NCI-H2171 treated with DMSO at 0.1 percent for 48 hours (cell line): ENCODE measurements at regions not wholly inside any gene's neighbourhood (a gene's known extent, or its start where the extent isn't known, plus 50 kb on each side); places are given as distances from the start of the nearest gene placed in this dataset.
"Not testable (repeated sequence)": the region's sequence is repeated elsewhere in the genome, so short reads cannot be mapped to it uniquely, and the experiment has no call there.

ENCODE experiments used
- DNase-seq: peaks from one replicate; lab custom pipeline; 2025; lab: John Stamatoyannopoulos, UW

DNA sequence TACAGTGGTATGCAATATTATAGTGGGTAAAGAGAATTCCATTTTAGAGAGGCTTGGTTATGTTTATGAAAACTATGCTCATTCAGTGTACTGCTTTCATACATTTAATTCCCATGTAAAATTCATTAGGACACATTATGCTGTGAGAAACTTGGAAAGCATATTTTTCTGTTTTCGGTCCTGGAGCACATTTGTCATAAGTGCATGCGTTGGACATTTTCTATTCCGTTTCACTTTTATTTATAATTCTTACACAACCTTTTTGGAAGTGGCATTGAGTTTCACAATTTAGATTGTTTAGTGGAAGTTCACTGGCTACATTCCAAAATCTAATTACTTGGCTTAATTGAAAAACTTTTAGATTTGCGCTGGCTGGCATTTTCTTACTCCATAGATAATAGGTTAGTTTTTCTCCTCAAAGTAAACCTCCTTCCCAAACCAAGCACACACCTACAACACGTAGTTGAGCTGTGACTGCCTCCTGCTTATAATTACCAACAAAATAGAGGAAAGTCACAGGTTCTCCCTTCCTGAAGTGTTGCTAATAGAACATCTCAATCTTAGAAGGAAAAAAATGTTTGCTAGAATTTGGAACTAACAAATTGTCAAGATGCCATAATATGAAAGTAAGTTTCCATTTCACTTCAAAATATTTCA is 938.5 kb downstream of the TRHDE start:
- no peak for DNase-seq

GRCh38 chr12:73220951-73221350 is 948.8 kb downstream of the TRHDE start:
- DNase-seq: no peak

DNA sequence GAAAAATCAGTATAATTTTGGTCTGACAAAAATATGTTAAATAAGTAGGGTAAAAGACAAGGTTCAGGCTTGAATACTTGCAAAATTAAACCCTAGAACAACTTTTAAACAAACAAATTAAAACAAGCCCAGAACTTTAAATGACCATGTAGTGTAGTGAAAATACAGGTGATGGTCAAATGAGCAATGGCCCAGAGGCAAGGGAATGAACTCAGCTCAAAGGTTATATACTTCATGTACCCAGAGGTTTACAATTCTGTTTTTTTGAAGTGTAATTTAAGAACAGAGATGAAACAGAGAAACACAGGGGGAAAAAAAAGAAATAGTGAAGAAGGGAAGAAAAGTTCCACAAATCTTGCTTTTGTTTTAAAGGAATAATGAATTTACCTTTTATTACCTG is 949.2 kb downstream of the TRHDE start:
- no peak for DNase-seq

DNA sequence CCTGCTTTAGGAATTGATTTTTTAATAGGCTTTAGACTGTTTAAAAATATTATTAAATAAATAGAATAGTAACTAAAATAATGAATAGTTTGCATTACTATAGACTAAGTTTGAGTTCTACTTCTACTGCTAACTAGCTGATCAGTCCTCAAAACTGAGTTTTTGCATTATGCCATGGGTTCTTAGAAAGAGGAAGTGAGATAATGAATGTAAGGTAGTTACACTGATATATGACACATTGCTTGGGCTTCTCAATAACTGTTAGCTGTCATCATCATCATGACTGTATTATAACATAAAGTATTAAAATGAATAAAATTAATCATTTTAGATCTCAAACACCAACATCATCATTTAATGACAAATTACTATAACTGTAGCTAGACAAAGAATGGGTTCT is 949.7 kb downstream of the TRHDE start:
- DNase-seq: no peak

DNA sequence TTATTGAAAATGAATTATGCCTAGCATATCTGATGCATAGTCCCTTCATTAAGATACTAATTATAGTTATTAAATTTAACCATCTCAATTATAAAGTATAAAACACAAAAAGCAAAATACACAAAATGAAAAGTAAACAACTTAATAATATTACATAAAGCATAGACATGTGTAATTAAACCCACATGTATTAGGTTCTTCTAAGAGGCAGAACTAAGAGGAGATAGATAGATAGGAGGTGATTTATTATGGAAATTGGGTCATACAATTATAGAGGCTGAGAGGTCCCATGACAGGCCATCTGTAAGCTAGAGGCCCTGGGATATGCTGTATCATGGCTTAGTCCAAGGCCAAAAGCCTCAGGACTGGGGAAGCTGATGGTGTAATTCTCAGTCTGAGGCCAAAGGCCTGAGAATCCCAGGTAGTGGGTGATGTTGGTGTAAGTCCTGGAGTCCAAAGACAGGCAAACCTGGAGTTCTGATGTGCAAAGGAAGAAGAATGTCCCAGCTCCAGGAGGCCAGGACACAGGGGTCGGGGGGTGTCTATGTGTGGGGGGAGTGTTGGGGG is 953.3 kb downstream of the TRHDE start:
- DNase-seq: no peak

DNA sequence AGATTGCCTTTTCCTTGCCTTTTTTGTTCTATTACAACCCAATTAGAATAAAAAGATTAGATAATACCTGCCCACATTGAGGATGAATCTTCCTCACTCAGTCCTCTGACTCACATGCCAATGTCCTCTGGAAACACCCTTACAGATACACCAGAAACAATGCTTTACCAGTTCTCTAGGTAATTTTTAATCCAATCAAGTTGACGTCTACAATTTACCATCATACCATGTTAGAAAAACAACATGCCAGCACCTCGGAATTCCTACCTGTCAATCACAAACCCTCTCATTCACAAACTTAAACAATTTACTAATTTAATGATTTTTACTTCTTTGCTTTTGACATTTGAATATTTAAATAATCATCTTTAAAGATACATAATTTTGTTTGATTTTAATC is 953.8 kb downstream of the TRHDE start:
- no peak for DNase-seq

DNA sequence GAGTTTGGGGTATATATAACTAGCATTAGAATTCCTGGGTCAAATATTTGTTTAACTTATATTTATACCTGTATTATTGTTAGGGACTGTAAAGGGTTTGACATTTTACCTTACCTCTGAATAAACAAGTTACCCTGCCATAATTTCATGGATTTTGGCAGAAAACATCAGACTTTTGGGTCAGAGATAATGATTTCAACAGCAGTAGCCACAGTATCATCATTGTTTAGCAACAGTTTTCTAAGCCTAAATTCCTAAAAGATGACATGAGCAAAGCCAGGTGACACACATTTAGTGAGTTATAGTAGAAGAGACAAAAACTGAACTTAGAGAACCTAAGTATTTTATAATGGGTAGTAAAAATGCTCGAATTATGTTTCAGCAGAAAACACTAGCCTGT is 954.4 kb downstream of the TRHDE start:
- no peak for DNase-seq

GRCh38 chr12:73228828-73229227 is 956.7 kb downstream of the TRHDE start:
- not testable (repeated sequence) for DNase-seq

DNA sequence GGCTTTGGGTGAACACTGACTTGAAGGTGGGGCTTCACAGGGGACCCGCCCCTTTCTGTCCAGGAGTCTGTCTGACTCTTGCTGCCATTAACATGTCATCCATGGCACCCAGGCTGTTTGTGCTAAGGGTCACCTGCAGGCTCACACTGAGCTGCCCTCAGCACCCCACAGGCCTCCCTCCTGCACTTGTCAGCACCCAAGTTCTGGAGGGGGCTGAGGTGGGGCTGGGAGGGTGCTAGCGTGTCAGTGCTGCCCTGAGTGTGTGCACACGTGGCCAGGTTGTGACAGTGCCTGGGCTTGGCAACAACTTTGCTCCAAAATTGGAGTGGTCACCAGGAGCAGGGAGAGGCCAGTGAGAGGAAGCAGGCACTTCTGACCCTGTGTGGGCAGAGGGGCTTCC is 963.2 kb downstream of the TRHDE start:
- no peak for DNase-seq

DNA sequence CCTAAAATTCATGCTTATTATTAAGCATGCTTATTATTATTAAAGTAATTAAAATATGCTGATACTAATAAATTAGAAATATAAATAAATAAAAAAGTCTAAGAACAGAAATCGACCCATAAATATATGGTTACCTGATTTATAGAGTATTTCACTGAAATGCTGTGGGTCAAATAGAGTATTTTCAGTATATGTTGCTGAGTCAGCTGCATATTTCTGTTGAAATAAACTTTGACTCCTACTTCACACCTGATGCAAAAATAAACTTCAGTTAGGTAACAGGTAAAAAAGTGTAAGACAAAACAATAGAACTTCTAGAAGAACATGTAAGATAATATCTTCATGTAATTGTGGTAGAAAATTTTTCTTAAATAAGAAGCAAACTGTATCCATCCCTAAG is 967.9 kb downstream of the TRHDE start:
- DNase-seq: no peak

- DNase-seq: no peak
Measured at GRCh38 chr12:73262788-73263381, 990.7 kb downstream of the TRHDE start.

DNA sequence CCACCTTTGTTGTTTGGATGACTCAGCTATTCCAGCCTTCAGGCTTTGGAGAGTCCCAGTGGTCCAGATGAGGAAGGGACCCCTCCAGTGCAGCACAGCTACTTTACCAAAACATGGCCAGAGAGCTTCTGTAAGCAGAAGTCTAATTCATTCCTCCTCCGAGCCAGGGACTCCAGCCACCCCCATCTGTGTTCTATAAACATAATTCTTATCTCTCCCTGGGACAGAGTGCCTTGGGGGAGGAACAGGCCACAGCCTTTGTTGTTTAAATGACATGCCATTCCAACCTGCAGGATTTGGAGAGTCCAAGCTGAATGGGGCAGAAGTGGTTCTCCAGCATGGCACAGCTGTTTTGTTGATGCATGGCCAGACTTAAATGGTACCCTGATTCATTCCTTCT is 994.0 kb downstream of the TRHDE start:
- DNase-seq: no peak

DNA sequence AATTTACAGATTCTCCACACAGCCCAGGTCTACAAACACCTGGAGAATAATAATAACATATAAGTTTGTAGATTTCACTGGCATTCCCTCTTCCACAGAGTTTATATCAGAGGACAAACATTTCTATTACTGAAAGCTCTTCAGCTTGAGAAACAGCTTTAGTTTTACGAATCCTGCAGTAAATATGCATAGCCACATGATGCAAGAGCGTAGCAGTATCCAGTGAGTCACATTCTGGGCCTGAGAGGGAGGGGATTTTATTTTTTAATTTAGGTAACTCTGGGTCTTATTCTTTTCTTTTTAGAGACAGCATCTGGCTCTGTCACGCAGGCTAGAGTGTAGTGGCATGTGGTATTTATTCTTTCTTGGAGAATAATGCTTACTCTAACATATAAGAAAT is 1002.8 kb downstream of the TRHDE start:
- DNase-seq: no peak

DNA sequence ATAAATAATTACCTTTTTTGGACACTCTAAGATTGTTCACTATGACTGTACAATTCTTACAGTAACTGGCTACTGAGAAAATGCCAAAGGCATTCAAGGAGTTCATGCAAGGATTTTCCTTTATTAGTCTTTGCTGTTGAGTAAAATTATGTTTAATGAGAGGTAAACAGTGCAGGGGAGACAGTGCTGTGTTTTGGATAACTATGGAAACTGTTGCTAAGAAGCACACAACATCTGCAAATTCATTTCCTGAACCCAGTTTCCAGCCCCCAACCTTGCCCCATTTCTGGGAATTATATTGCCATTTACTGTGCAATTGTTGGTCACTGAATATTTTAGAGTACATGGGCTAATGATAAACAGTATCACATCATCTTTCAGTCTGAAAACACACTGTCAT is 1005.8 kb downstream of the TRHDE start:
- DNase-seq: no peak

GRCh38 chr12:73301530-73301929 is 1029.4 kb downstream of the TRHDE start:
- no peak for DNase-seq

DNA sequence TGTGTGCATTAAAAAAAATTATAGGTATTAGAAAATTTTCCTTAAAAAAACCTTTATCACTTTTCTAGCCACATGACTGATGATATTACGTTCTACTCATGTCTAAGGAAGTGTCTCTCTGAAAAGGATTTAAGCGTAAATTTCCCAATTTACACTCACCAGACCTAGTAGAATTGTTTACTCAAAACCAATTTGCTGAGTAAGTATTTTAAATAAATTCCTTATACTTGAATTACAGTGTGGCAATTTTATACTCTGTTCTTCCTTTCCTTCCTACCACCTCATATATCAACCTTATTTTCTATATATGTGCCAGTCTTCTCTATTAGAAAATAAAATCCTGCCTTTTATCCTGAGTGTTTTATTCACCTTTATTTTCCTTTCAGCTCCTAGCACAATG is 1035.1 kb downstream of the TRHDE start:
- DNase-seq: no peak

GRCh38 chr12:73308079-73308478 is 1035.9 kb downstream of the TRHDE start:
- DNase-seq: no peak

DNA sequence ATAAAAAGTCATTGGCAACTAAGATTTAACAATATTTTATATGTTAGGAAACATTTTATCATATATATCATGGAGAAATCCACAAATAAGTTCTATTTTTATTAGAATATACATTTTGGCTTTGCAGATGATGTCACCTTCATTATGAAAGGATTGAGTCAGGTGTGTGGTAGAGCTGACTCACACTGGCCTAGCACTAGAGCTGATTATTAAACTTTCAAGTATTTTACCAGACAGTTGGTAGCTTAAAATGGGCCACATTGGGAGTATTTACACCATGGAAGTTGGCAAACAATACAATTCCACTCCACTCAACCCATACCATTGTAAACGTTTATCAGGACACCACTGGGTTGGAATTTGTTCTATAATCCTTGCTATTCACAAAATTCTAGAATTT is 1036.6 kb downstream of the TRHDE start:
- no peak for DNase-seq

DNA sequence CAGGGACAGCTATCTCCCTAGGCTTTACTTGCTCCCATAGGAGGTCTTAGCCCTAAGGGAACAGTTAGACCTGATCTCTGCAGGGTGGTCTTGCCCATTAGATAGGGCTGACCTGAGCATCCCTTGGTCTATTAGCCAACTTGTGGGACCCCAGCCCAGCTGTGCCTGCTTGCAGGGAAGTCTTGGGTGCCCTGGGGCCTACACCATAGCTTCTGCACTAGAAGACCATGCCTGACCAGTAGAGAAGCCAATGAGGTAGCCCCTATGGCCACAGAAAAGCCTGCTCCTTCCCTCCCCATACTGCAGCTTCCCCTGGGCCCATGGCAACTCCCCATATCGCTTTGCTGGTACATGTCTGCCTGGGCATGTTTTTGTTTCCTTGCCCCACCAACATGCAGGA is 1049.1 kb downstream of the TRHDE start:
- no peak for DNase-seq

DNA sequence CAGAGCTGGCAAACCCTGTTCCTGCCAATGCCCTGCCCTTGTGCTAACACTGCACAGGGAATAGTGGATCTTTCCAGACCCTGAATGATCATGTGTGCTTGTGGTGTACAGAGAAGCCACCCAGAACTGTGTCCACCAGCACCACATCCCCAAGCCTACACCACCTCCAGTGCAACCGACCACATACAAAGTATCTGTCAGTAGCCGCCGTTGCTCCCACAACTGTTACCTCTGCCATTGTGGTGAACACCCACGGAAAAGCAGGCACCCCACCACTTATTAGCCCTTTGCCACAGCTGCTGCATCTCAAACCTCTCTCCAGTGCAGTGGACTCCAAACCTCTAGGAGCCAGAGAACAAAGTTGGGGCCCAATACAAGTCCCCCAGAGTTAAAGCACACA is 1049.6 kb downstream of the TRHDE start:
- DNase-seq: no peak

- DNase-seq: no peak
Measured at GRCh38 chr12:73330584-73331351, 1058.6 kb downstream of the TRHDE start.

GRCh38 chr12:73341559-73342247 is 1069.5 kb downstream of the TRHDE start:
- DNase-seq: no peak

GRCh38 chr12:73342733-73343132 is 1070.6 kb downstream of the TRHDE start:
- DNase-seq: no peak
